ENCODE measurements at regions not wholly inside any gene's neighbourhood (a gene's known extent, or its start where the extent isn't known, plus 50 kb on each side); places are given as distances from the start of the nearest gene placed in this dataset.

GRCh38 chr2:56763683-56764082 lies 579.9 kb downstream of the CCDC85A start:
- H3K36me3 ChIP-seq: no peaks in the 10 kb centered on the region
- WGBS, 2 donors: 79 to 85% methylated on average over 2 of the region's 2 CpGs
- no peaks in the 10 kb centered on the region for H3K4me1 ChIP-seq
- no peak for TF ChIP-seq POLR2A (IDR thresholded peaks at IDR 0.05)
- TF ChIP-seq CTCF (IDR thresholded peaks at IDR 0.05): no peak
- no peak for DNase-seq
- H3K9me3 ChIP-seq: peaks cover 0 to 9% (median 0%) of the 10 kb centered on the region in 3 donors
- no peak overlapping the region for H3K27ac ChIP-seq
- no peaks in the 10 kb centered on the region for H3K27me3 ChIP-seq
- intact Hi-C loops (cut with DNase I): no loop called here
- no peak overlapping the region for H3K4me3 ChIP-seq

DNA sequence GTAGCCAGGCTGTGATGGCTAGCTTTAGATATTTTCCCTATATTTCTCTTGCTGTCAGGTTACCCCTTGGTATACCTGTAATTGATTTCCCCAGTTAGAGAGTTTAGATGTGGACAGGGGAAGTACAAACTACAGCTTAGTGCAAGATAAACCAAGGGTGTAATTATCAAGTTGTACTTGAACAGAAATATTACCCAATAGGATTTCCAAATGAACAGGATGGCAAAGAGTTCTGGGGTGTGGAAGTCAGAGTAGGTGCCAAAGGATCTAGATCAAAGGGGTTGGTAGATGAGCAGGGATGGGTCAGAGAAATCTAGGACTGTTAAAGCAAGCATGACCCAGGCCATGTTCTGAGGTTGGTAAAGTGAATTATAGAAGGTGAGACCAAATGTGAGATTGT lies 585.2 kb downstream of the CCDC85A start:
- Histone ChIP-seq H3K9me3 (no peaks in the 10 kb centered on the region), H3K27ac (no peak overlapping the region), H3K4me1 (no peaks in the 10 kb centered on the region), H3K36me3 (no peaks in the 10 kb centered on the region), H3K27me3 (no peaks in the 10 kb centered on the region), H3K4me3 (no peak overlapping the region)
- intact Hi-C loops (cut with DNase I): no loop called here
- TF ChIP-seq CTCF (IDR thresholded peaks at IDR 0.05) (no peak), POLR2A (IDR thresholded peaks at IDR 0.05) (no peak)
- DNase-seq: no peak

- intact Hi-C loops (cut with DNase I): no loop called here
- no peak for DNase-seq
- H3K27me3 ChIP-seq: no peaks in the 10 kb centered on the region
- no peak overlapping the region for H3K27ac ChIP-seq
- WGBS, 2 donors: 30 to 32% methylated on average over 2 of the region's 2 CpGs
- no peaks in the 10 kb centered on the region for H3K9me3 ChIP-seq
- H3K4me3 ChIP-seq: no peak overlapping the region
- no peaks in the 10 kb centered on the region for H3K4me1 ChIP-seq
- no peak for TF ChIP-seq CTCF (IDR thresholded peaks at IDR 0.05)
- TF ChIP-seq POLR2A (IDR thresholded peaks at IDR 0.05): no peak
- no peaks in the 10 kb centered on the region for H3K36me3 ChIP-seq
Observed at GRCh38 chr2:56770490-56770889, 586.7 kb downstream of the CCDC85A start.

- intact Hi-C loops (cut with DNase I): no loop called here
- WGBS, 2 donors: 69 to 80% methylated on average over 3 of the region's 3 CpGs
Observed at GRCh38 chr2:56784046-56784445, 600.3 kb downstream of the CCDC85A start.

GRCh38 chr2:56801214-56801613 lies 617.4 kb downstream of the CCDC85A start:
- Histone ChIP-seq H3K27me3 (no peaks in the 10 kb centered on the region), H3K9me3 (no peaks in the 10 kb centered on the region), H3K4me3 (no peak overlapping the region), H3K27ac (no peak overlapping the region), H3K4me1 (no peaks in the 10 kb centered on the region), H3K36me3 (no peaks in the 10 kb centered on the region)
- intact Hi-C loops (cut with DNase I): no loop called here
- TF ChIP-seq CTCF (IDR thresholded peaks at IDR 0.05) (no peak), POLR2A (IDR thresholded peaks at IDR 0.05) (no peak)
- 84 to 86% methylated on average over 2 of the region's 2 CpGs for WGBS, 2 donors
- DNase-seq: no peak

More at GRCh38 chr2:56784046-56784445, 600.3 kb downstream of the CCDC85A start:
- no peaks in the 10 kb centered on the region for H3K4me1 ChIP-seq
- TF ChIP-seq POLR2A (IDR thresholded peaks at IDR 0.05): no peak
- TF ChIP-seq CTCF (IDR thresholded peaks at IDR 0.05): no peak
- DNase-seq: no peak
- H3K27me3 ChIP-seq: no peaks in the 10 kb centered on the region
- no peaks in the 10 kb centered on the region for H3K36me3 ChIP-seq
- H3K4me3 ChIP-seq: no peak overlapping the region
- no peak overlapping the region for H3K27ac ChIP-seq
- H3K9me3 ChIP-seq: no peaks in the 10 kb centered on the region

All from esophagus squamous epithelium (tissue), 5 donors.